Endothelial cell of umbilical vein (primary cell): ENCODE measurements at regions not wholly inside any gene's neighbourhood (a gene's known extent, or its start where the extent isn't known, plus 50 kb on each side); places are given as distances from the start of the nearest gene placed in this dataset.

Experiments used
- BruUV-seq: library from RNA; stranded (reverse); fragments of 400-500 nt; replicated peaks from 2 replicates; lab custom pipeline; 2021; lab: Mats Ljungman, UMichigan
- CTCF ChIA-PET: fragments of 300-600, 350-600 bp; sonication (Branson Sonifier 250); formaldehyde crosslinking; loops from one replicate; lab custom pipeline; 2021; ENCODE audit warnings: antibody characterized with exemption, inconsistent platforms; lab: Charles Lee
- POLR2A ChIA-PET: fragments of 300-600, 350-600 bp; sonication (Branson Sonifier 250); formaldehyde crosslinking; loops from one replicate; lab custom pipeline; 2021; ENCODE audit warnings: antibody characterized with exemption, inconsistent platforms; lab: Charles Lee
- DNase-seq: peaks from one replicate; pipeline ENCODE4 v3.0.0-alpha.2; 2011; ENCODE audit warnings: low read depth, low spot score
- FAIRE-seq: peaks from 2 replicates; lab custom pipeline; 2011; peaks lifted over from hg19 to GRCh38; lab: Jason Lieb, UNC
- H2AFZ ChIP-seq: 2 replicates; pipeline ENCODE4 v1.6.0; 2012; ENCODE audit warnings: low read depth, low read length, control low read depth, inconsistent platforms
- H3K27ac ChIP-seq: 2 replicates; pipeline ENCODE4 v1.5.1; 2011; ENCODE audit warnings: low read depth, mild to moderate bottlenecking, control low read depth, low read length, moderate library complexity; ENCODE audit not compliant: insufficient read depth
- H3K27me3 ChIP-seq, 2 experiments: 2 replicates each; pipeline versions ENCODE4 v1.6.0 to v1.6.1; 2011; ENCODE audit warnings: low read length in 2 of 2, mixed read lengths in 1 of 2; ENCODE audit not compliant: control insufficient read depth in 2 of 2, insufficient read depth in 2 of 2
- H3K36me3 ChIP-seq, 2 experiments: 2 replicates in 1 of 2; 3 replicates in 1 of 2; pipeline ENCODE4 v1.5.1; 2011; ENCODE audit warnings: low read length in 2 of 2, mild to moderate bottlenecking in 1 of 2, moderate library complexity in 1 of 2; ENCODE audit not compliant: control insufficient read depth in 2 of 2, insufficient read depth in 2 of 2; ENCODE audit errors: extremely low read depth in 1 of 2
- H3K4me1 ChIP-seq: 3 replicates; pipeline ENCODE4 v1.5.1; 2011; ENCODE audit warnings: mild to moderate bottlenecking, low read length; ENCODE audit not compliant: control insufficient read depth, insufficient read depth; ENCODE audit errors: extremely low read depth
- H3K4me2 ChIP-seq: 2 replicates; pipeline ENCODE4 v1.6.1; 2011; ENCODE audit warnings: low read length, control low read depth, mixed read lengths; ENCODE audit not compliant: insufficient read depth
- H3K4me3 ChIP-seq, 3 experiments: fragments of 200-600 bp in 1 of 3; sonication (generic), shearing (Covaris generic) in 1 of 3; replicated peaks in 1 of 3; 2 replicates each; pipeline ENCODE4 v1.5.1; 2011 to 2016; ENCODE audit warnings: control low read depth in 3 of 3, low read length in 3 of 3, mild to moderate bottlenecking in 2 of 3, inconsistent platforms in 1 of 3, low read depth in 1 of 3, moderate library complexity in 1 of 3; ENCODE audit not compliant: insufficient read depth in 1 of 3
- H3K79me2 ChIP-seq: 2 replicates; pipeline ENCODE4 v1.6.0; 2012; ENCODE audit warnings: low read length, inconsistent platforms; ENCODE audit not compliant: control insufficient read depth, insufficient read depth
- H3K9ac ChIP-seq: replicated peaks from 2 replicates; pipeline ENCODE3; 2011; ENCODE audit warnings: low read length, control low read depth; ENCODE audit not compliant: insufficient read depth; ENCODE audit errors: extremely low read depth
- H3K9me1 ChIP-seq: replicated peaks from 3 replicates; pipeline ENCODE4 v1.6.0; 2011; ENCODE audit warnings: mild to moderate bottlenecking, low read length; ENCODE audit not compliant: control insufficient read depth, insufficient read depth; ENCODE audit errors: extremely low read depth
- H3K9me3 ChIP-seq: replicated peaks from 2 replicates; pipeline ENCODE4 v1.5.1; 2012; ENCODE audit warnings: low read length, inconsistent platforms; ENCODE audit not compliant: control insufficient read depth, insufficient read depth
- H4K20me1 ChIP-seq: replicated peaks from 2 replicates; pipeline ENCODE3; 2011; ENCODE audit warnings: mild to moderate bottlenecking, low read length; ENCODE audit not compliant: control insufficient read depth, insufficient read depth; ENCODE audit errors: extremely low read depth
- CTCF ChIP-seq, 2 donors: IDR thresholded peaks; 1 replicate in 1 of 2; 2 replicates in 1 of 2; pipeline ENCODE4 v1.5.1; 2011; ENCODE audit warnings: low read length in 2 of 2, mild to moderate bottlenecking in 2 of 2, moderate library complexity in 2 of 2, control low read depth in 1 of 2, inconsistent platforms in 1 of 2, low read depth in 1 of 2; ENCODE audit not compliant: insufficient read depth in 1 of 2; ENCODE audit errors: extremely low read depth in 1 of 2
- EZH2 ChIP-seq: IDR thresholded peaks from 2 replicates; pipeline ENCODE4 v1.6.1; 2012; ENCODE audit warnings: borderline replicate concordance, low read depth, mild to moderate bottlenecking, moderate library complexity, low read length, inconsistent platforms; ENCODE audit not compliant: severe bottlenecking
- FOS ChIP-seq: IDR thresholded peaks from 2 replicates; pipeline ENCODE4 v1.6.1; 2011; ENCODE audit warnings: mild to moderate bottlenecking, low read length, moderate library complexity, borderline replicate concordance; ENCODE audit not compliant: insufficient read depth
- GATA2 ChIP-seq: IDR thresholded peaks from 2 replicates; pipeline ENCODE4 v1.7.0; 2011; ENCODE audit warnings: low read depth, mild to moderate bottlenecking, moderate library complexity, mixed read lengths, low read length; ENCODE audit not compliant: insufficient read length, insufficient read depth
- JUN ChIP-seq: IDR thresholded peaks from 2 replicates; pipeline ENCODE4 v1.6.1; 2011; ENCODE audit warnings: borderline replicate concordance, low read depth; ENCODE audit not compliant: insufficient read length, insufficient read depth
- MAX ChIP-seq: IDR thresholded peaks from 2 replicates; pipeline ENCODE4 v1.6.1; 2011; ENCODE audit not compliant: insufficient read depth, insufficient read length
- MYC ChIP-seq: IDR thresholded peaks from one replicate; pipeline ENCODE4 v1.6.1; 2011; ENCODE audit warnings: mild to moderate bottlenecking, low read depth, low read length
- POLR2A ChIP-seq: IDR thresholded peaks from 2 replicates; pipeline ENCODE4 v1.6.1; 2012; ENCODE audit warnings: low read depth, mild to moderate bottlenecking, control low read depth, low read length
- POLR2AphosphoS5 ChIP-seq: IDR thresholded peaks from 2 replicates; pipeline ENCODE4 v1.6.1; 2012; ENCODE audit warnings: low read depth, mild to moderate bottlenecking, control low read depth, low read length, moderate library complexity; ENCODE audit not compliant: insufficient read depth
- dilution Hi-C: fragments of 300-500 bp; cut with MboI; formaldehyde crosslinking; loops from one replicate; pipeline ENCODE4 v1.15.0; 2019; ENCODE audit warnings: low sequenced_read_pairs; ENCODE audit not compliant: extremely low pct_ligation_motif_present
- intact Hi-C: fragments of 100-400 bp; cut with micrococcal nuclease; formaldehyde crosslinking; loops from one replicate; pipeline ENCODE4 v1.10.0; 2022

- H3K36me3 ChIP-seq, result no peaks in the 10 kb centered on the region
- peaks cover 18% of the 10 kb centered on the region for H3K4me1 ChIP-seq
- FAIRE-seq (no peak), DNase-seq (no peak)
- intact Hi-C loops (no loop called here), dilution Hi-C loops (no loop called here)
- H3K4me3 ChIP-seq, result no peak overlapping the region
- no peaks in the 10 kb centered on the region for H4K20me1 ChIP-seq
- POLR2A ChIA-PET, result no interaction called here
- no peak overlapping the region for H3K4me2 ChIP-seq
- no TSS peak for BruUV-seq
- peaks cover 0 to 2% of the 10 kb centered on the region in 2 experiments for H3K27me3 ChIP-seq
- H3K9me3 ChIP-seq, result no peaks in the 10 kb centered on the region
- no peak overlapping the region for H3K27ac ChIP-seq
- H3K9me1 ChIP-seq, result no peaks in the 10 kb centered on the region
- H3K9ac ChIP-seq, result no peak overlapping the region
- no peak overlapping the region for H2AFZ ChIP-seq
- TF ChIP-seq FOS (no peak), GATA2 (no peak), POLR2A (no peak), CTCF (IDR thresholded peaks at IDR 0.05; ENCODE audit: extremely low read depth in 1 of 2, insufficient read depth in 1 of 2, low read depth in 1 of 2, low read length in 2 of 2) (no peak), POLR2AphosphoS5 (no peak), JUN (no peak), EZH2 (no peak), MAX (no peak), MYC (no peak)
- CTCF ChIA-PET, result interaction anchor here (0.9 kb wide), 1 partner anchor 29 kb away, joined by 4 read pairs; no protein-coding TSS in a partner anchor
- H3K79me2 ChIP-seq, result no peaks in the 10 kb centered on the region
These were observed 121.7 kb upstream of the MDM1 start for GRCh38 chr12:68453876-68454275.
